ENCODE measurements at regions not wholly inside any gene's neighbourhood (a gene's known extent, or its start where the extent isn't known, plus 50 kb on each side); places are given as distances from the start of the nearest gene placed in this dataset.

DNA sequence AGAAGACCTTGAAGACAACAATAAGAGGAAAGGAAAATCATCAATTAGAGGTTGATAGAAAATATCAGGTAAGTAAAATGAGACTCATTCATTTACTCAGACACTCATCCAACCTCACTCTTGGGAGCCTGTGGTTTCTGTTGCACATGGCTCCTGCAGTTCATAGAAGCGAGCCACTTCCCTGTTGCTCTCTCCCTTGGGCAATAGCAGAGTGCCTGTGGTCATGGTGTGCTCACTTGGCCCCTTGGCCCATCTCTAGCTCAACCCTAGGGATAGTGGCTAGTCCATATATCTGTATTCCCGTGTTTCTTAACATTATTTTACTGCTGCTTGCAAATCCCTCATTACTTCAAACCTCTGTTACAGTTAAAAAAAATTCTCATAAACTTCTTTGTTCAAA, 368.6 kb downstream of the PTPRC start:
- no peak overlapping the region for H3K4me3 ChIP-seq (ENCODE audit: low read depth, low read length)
- no peak for DNase-seq (ENCODE audit: low read depth)
- TF ChIP-seq, protein P1, sequence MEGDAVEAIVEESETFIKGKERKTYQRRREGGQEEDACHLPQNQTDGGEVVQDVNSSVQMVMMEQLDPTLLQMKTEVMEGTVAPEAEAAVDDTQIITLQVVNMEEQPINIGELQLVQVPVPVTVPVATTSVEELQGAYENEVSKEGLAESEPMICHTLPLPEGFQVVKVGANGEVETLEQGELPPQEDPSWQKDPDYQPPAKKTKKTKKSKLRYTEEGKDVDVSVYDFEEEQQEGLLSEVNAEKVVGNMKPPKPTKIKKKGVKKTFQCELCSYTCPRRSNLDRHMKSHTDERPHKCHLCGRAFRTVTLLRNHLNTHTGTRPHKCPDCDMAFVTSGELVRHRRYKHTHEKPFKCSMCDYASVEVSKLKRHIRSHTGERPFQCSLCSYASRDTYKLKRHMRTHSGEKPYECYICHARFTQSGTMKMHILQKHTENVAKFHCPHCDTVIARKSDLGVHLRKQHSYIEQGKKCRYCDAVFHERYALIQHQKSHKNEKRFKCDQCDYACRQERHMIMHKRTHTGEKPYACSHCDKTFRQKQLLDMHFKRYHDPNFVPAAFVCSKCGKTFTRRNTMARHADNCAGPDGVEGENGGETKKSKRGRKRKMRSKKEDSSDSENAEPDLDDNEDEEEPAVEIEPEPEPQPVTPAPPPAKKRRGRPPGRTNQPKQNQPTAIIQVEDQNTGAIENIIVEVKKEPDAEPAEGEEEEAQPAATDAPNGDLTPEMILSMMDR (conservative IDR thresholded peaks at IDR 0.05; ENCODE audit: low read depth, low read length), result no peak

GRCh38 chr1:199009447-199009846, 370.6 kb downstream of the PTPRC start:
- no peak for DNase-seq (ENCODE audit: low read depth)
- no peak overlapping the region for H3K4me3 ChIP-seq (ENCODE audit: low read depth, low read length)
- TF ChIP-seq, protein P1 (conservative IDR thresholded peaks at IDR 0.05; ENCODE audit: low read depth, low read length), result no peak

- TF ChIP-seq, protein P1 (conservative IDR thresholded peaks at IDR 0.05; ENCODE audit: low read depth, low read length), result no peak
- DNase-seq (ENCODE audit: low read depth), result no peak
- H3K4me3 ChIP-seq (ENCODE audit: low read depth, low read length), result no peak overlapping the region
Observed at GRCh38 chr1:199010492-199010891, 371.7 kb downstream of the PTPRC start.

DNA sequence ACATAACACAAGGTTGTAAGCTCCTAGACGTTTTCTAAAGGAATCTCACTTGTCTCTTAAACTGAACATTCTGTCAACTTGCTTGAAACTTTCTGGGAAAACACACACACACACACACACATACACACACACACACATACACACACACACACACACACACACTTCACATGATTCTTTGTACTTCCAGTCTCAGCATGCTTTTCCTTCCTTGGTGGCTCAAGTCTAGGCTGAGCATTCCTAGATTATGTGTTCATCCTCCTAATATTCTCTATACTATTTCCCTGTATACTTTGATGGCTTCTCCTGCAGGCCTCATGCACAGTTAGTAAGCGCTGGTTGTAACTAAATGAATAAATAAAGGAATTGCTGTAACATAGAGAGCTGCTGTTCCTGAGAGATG, 372.1 kb downstream of the PTPRC start:
- TF ChIP-seq, protein P1 (conservative IDR thresholded peaks at IDR 0.05; ENCODE audit: low read depth, low read length), result no peak
- no peak overlapping the region for H3K4me3 ChIP-seq (ENCODE audit: low read depth, low read length)
- DNase-seq (ENCODE audit: low read depth), result no peak

- DNase-seq (ENCODE audit: low read depth), result no peak
- TF ChIP-seq, protein P1 (conservative IDR thresholded peaks at IDR 0.05; ENCODE audit: low read depth, low read length), result no peak
- H3K4me3 ChIP-seq (ENCODE audit: low read depth, low read length), result no peak overlapping the region
Observed at GRCh38 chr1:199015799-199016198, 377.0 kb downstream of the PTPRC start.

DNA sequence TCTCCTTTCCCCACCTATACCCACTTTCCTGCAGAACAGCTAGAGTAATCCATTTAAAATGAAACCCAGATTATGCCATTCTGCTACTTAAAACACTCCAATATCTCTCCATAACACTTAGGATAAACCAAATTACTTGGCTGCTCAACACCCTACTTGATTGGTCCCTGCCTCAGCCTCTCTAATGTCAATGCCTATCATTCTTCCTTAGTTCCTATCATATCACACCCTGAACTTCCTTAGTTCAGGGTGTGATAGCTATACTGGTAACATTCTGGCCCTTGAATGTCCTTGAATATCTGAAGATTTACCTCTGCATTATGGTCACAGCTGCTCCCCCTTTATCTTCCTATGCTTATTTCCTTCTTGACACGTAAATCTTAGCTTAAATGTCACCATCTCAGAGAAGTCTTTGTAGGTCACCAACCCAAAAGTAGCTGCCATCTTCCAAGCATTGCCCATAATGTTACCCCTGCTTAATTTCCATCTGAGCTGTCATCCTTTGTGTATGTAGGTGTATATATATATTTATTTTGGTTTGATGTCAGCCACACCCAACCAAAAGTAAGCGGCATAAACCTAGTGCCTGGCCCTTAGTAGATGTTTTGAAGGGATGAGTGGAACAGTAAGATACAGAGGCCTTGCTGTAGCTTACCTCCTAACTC, 379.8 kb downstream of the PTPRC start:
- DNase-seq (ENCODE audit: low read depth), result no peak
- TF ChIP-seq, protein P1 (conservative IDR thresholded peaks at IDR 0.05; ENCODE audit: low read depth, low read length), result no peak

GRCh38 chr1:199020051-199020450, 381.2 kb downstream of the PTPRC start:
- TF ChIP-seq, protein P1 (conservative IDR thresholded peaks at IDR 0.05; ENCODE audit: low read depth, low read length), result no peak
- no peak for DNase-seq (ENCODE audit: low read depth)
- H3K4me3 ChIP-seq (ENCODE audit: low read depth, low read length), result no peak overlapping the region

More for the DNA sequence above, 379.8 kb downstream of the PTPRC start:
- no peak overlapping the region for H3K4me3 ChIP-seq (ENCODE audit: low read depth, low read length)

All from epithelial cell of proximal tubule (primary cell).